Progenitor cell of endocrine pancreas (in vitro differentiated cells): ENCODE measurements at regions not wholly inside any gene's neighbourhood (a gene's known extent, or its start where the extent isn't known, plus 50 kb on each side); places are given as distances from the start of the nearest gene placed in this dataset.

Experiments used
- DNase-seq: peaks from one replicate; pipeline ENCODE4 v3.0.0; 2021; ENCODE audit warnings: low spot score; ENCODE audit not compliant: unreplicated experiment
- H3K27ac Mint-ChIP-seq: 2 replicates; pipeline ENCODE4 v1.8.0; 2021; ENCODE audit warnings: mild to moderate bottlenecking, moderate library complexity, mixed read lengths
- H3K27me3 Mint-ChIP-seq: 2 replicates; pipeline ENCODE4 v1.8.0; 2021; ENCODE audit warnings: mixed read lengths
- H3K36me3 Mint-ChIP-seq: 2 replicates; pipeline ENCODE4 v1.8.0; 2022; ENCODE audit warnings: mixed read lengths; ENCODE audit not compliant: insufficient read depth
- H3K4me1 Mint-ChIP-seq: 2 replicates; pipeline ENCODE4 v1.8.0; 2021; ENCODE audit warnings: low read depth, mixed read lengths
- H3K4me3 Mint-ChIP-seq: 2 replicates; pipeline ENCODE4 v1.8.0; 2021; ENCODE audit warnings: low read depth, mild to moderate bottlenecking, moderate library complexity, mixed read lengths
- H3K9me3 Mint-ChIP-seq: 2 replicates; pipeline ENCODE4 v1.8.0; 2021; ENCODE audit warnings: low read depth, mixed read lengths
- TF ChIP-seq, protein P1 (sequence below): fragments of 200-600 bp; sonication (generic); IDR thresholded peaks from one replicate; pipeline ENCODE4 v1.5.0; 2021; ENCODE audit warnings: antibody characterized with exemption, mild to moderate bottlenecking; ENCODE audit not compliant: unreplicated experiment

DNA sequence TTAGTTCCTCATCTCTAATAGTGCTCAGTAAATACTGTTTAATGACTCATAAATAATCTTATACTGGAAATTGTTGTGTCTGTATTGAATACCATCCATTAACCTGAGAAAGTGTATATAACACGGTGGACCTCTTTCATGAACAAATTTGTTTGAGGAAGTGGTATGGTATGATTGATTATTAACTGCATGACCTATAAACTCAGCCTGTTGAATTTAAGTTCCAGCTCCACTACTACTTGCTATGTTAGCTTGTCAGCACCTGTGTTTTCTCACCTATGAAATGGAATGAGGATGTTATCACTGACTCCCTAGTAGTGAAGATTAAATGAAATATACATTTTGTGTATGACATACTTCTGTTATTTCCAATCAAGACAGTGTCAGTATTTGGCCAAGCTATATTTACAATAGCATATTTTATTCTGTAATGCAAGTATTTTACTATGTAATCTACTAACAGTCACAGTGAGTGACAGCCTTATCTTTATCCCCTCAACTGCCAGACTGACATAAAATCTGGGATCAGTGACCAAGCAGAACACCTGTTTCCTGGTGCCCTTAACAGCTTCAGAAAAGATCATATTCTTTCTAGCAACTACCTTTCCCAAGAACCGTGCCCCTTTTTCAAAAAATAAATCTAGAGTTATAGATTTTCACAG, 77.3 kb upstream of the ITGA1 start:
- H3K27ac Mint-ChIP-seq: no peak overlapping the region
- H3K4me3 Mint-ChIP-seq: no peak overlapping the region
- no peaks in the 10 kb centered on the region for H3K36me3 Mint-ChIP-seq
- H3K27me3 Mint-ChIP-seq: no peaks in the 10 kb centered on the region
- no peak for DNase-seq
- peaks cover 32% of the 10 kb centered on the region for H3K4me1 Mint-ChIP-seq
- H3K9me3 Mint-ChIP-seq: peaks cover under 1% of the 10 kb centered on the region
- TF ChIP-seq, protein P1, sequence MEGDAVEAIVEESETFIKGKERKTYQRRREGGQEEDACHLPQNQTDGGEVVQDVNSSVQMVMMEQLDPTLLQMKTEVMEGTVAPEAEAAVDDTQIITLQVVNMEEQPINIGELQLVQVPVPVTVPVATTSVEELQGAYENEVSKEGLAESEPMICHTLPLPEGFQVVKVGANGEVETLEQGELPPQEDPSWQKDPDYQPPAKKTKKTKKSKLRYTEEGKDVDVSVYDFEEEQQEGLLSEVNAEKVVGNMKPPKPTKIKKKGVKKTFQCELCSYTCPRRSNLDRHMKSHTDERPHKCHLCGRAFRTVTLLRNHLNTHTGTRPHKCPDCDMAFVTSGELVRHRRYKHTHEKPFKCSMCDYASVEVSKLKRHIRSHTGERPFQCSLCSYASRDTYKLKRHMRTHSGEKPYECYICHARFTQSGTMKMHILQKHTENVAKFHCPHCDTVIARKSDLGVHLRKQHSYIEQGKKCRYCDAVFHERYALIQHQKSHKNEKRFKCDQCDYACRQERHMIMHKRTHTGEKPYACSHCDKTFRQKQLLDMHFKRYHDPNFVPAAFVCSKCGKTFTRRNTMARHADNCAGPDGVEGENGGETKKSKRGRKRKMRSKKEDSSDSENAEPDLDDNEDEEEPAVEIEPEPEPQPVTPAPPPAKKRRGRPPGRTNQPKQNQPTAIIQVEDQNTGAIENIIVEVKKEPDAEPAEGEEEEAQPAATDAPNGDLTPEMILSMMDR: no peak

DNA sequence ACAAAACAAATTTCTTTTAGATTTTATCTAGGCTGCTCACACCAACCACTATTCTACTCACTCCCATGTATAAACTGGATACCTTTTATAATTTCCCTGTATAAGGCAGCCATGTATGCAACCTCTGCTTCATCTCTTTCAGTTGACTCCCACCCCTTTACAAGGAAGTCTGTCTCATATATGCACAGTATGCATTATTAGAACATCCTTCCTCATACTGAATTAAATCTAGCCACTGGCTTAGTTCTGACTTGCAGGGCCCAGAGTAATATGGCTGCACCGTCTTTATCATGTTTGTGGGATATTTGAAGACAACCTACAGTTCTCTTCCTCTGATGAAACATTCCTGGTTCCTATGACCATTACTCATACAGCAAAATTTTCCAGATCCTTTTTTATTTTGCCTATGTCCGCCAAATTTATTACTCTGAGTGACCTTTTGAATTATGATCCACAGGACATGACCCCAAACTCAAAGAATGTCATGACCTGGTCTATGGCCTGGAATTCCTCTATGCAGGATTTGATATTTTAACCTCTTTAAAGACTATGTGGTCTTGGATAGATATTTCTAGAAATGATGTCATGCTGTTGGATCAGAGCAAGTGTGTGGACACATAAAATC, 76.6 kb upstream of the ITGA1 start:
- Mint-ChIP-seq H3K27me3 (no peaks in the 10 kb centered on the region), H3K4me1 (peaks cover 32% of the 10 kb centered on the region), H3K27ac (no peak overlapping the region), H3K4me3 (no peak overlapping the region), H3K36me3 (no peaks in the 10 kb centered on the region), H3K9me3 (peaks cover 5% of the 10 kb centered on the region)
- DNase-seq: no peak
- TF ChIP-seq, protein P1: no peak

DNA sequence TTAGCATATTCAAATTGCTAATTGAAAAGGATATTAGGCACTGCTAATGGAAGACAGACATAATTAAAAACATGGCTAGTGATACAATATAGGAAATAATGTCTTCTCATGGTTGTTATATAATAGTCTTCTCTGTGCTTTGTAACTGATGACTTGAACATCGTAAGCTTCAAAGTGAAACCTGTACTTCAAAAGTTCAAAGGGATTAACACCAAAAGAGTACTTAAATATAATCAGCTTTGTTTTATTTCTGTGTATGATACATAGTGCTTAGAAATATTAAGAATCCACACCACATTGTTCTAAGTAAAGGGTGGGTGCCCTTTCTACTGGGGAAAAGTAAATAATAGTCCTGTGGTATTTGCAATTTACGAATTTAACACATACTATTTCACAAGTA, 75.4 kb upstream of the ITGA1 start:
- Mint-ChIP-seq H3K4me3 (no peak overlapping the region), H3K27ac (no peak overlapping the region), H3K36me3 (peaks cover 2% of the 10 kb centered on the region), H3K4me1 (peaks cover 26% of the 10 kb centered on the region), H3K27me3 (no peaks in the 10 kb centered on the region), H3K9me3 (peaks cover 12% of the 10 kb centered on the region)
- TF ChIP-seq, protein P1: no peak
- no peak for DNase-seq

DNA sequence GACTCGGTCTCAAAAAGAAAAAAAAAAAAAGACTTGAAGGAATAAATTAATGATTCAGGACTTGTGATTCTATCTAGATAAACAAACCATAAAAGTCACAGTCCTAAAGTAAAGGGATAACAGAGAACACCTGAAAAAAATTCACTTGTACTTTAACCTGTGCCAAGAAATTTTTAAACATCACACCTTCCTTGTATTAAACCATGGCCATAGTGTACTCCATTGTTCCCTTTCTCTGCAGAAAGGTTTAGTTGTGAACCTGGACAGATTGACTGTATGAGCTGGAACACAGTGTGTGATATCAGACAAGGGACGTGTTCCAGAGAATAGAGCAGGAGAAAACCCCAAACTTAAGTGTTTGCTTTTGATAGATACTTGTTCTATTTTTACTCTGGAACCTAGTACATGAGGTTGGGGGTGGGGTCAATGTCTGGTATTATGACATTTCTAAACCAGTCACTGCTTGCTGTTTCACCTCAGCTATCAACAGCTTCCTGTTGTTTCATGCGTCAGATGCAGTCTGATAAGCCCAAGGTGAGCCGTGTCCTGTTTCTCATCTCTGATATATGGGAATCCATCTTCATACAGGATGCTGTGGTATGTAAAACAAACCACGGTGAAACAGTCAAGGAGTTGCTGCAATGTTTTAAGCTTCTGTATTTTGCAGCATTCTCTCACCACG, 62.5 kb upstream of the ITGA1 start:
- H3K27me3 Mint-ChIP-seq: no peaks in the 10 kb centered on the region
- DNase-seq: no peak
- no peak overlapping the region for H3K27ac Mint-ChIP-seq
- H3K4me1 Mint-ChIP-seq: peaks cover 2% of the 10 kb centered on the region
- H3K4me3 Mint-ChIP-seq: no peak overlapping the region
- TF ChIP-seq, protein P1: no peak
- H3K9me3 Mint-ChIP-seq: peaks cover 2% of the 10 kb centered on the region
- H3K36me3 Mint-ChIP-seq: no peaks in the 10 kb centered on the region

DNA sequence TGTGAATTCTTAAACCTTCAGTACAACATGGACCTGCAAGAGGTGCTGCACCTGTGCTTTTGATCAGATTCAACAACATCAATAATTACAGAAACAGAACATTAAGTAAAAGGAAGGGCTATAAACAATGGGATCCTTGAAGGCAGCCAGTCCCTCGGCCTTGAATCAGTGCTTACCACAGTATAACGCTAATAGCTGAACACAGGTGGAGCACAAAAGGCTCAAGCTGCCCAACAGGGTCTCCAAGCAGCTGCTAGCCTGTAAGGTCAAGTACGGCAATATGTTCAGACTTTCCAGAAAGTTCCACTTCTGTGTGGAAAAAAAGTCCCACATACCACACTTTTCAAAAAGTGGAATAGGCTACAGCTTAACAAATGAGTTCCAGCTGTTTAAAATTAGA, 61.9 kb upstream of the ITGA1 start:
- H3K9me3 Mint-ChIP-seq: peaks cover 6% of the 10 kb centered on the region
- H3K27me3 Mint-ChIP-seq: no peaks in the 10 kb centered on the region
- TF ChIP-seq, protein P1: no peak
- peaks cover 3% of the 10 kb centered on the region for H3K36me3 Mint-ChIP-seq
- no peak for DNase-seq
- no peak overlapping the region for H3K27ac Mint-ChIP-seq
- peaks cover 2% of the 10 kb centered on the region for H3K4me1 Mint-ChIP-seq
- H3K4me3 Mint-ChIP-seq: no peak overlapping the region
